Activated T-cell treated with anti-CD3 and anti-CD28 coated beads, Interleukin-2, amount 50 U/mL, for 4 hours (primary cell): ENCODE measurements at regions not wholly inside any gene's neighbourhood (a gene's known extent, or its start where the extent isn't known, plus 50 kb on each side); places are given as distances from the start of the nearest gene placed in this dataset.
"Not testable (repeated sequence)": the region's sequence is repeated elsewhere in the genome, so short reads cannot be mapped to it uniquely, and the experiment has no call there.

Source experiments
- ATAC-seq, 2 donors: fragments of 200-7000 bp; cut with Tn5 transposase; one replicate each; pipeline ENCODE4 v1.10.0; 2021
- DNase-seq: peaks from one replicate; pipeline ENCODE4 v3.0.0-alpha.2; 2020
- H3K27me3 Mint-ChIP-seq: one replicate; pipeline ENCODE4 v1.8.0; 2021; ENCODE audit warnings: low read depth, mixed read lengths
- H3K36me3 Mint-ChIP-seq: one replicate; pipeline ENCODE4 v1.8.0; 2022; ENCODE audit warnings: mixed read lengths; ENCODE audit not compliant: insufficient read depth
- H3K4me1 Mint-ChIP-seq: one replicate; pipeline ENCODE4 v1.8.0; 2021; ENCODE audit warnings: low read depth, mixed read lengths
- H3K4me3 Mint-ChIP-seq: one replicate; pipeline ENCODE4 v1.8.0; 2021; ENCODE audit warnings: mild to moderate bottlenecking, moderate library complexity, mixed read lengths
- H3K9me3 Mint-ChIP-seq: one replicate; pipeline ENCODE4 v1.8.0; 2021; ENCODE audit warnings: mixed read lengths

DNA sequence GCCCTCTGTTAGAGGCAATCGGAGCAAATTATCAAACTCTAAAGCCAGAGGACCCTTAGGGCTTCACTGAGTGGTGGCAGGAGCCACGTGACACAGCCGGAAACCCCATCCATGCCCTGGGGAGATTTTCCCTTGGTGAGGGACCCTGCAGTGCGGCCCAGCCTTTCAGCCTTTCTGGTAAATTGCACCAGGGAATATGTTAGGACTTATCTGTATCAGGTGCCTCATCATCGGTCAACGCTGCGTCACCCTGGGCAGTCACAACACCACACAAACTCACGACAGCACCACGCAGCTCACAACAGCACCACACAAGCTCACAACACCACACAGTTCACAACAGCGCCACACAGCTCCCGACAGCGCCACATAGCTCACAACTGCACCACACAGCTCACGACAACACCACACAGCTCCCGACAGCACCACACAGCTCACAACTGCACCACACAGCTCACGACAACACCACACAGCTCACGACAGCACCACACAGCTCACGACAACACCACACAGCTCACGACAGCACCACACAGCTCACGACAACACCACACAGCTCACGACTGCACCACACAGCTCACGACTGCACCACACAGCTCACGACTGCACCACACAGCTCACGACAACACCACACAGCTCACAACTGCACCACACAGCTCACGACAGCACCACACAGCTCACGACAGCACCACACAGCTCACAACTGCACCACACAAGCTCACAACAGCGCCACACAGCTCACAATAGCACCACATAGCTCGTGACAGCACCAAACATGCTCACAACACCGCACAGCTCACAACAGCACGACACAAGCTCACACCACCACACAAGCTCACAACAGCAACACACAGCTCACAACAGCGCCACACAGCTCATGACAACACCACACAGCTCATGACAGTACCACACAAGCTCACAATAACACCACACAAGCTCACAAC is 199.0 kb downstream of the DLL1 start:
- DNase-seq (no peak), ATAC-seq (no peak)
- no peaks in the 10 kb centered on the region for H3K9me3 Mint-ChIP-seq
- peaks cover 7% of the 10 kb centered on the region for H3K27me3 Mint-ChIP-seq
- H3K4me1 Mint-ChIP-seq, result peaks cover 29% of the 10 kb centered on the region
- no peaks in the 10 kb centered on the region for H3K36me3 Mint-ChIP-seq
- no peak overlapping the region for H3K4me3 Mint-ChIP-seq

DNA sequence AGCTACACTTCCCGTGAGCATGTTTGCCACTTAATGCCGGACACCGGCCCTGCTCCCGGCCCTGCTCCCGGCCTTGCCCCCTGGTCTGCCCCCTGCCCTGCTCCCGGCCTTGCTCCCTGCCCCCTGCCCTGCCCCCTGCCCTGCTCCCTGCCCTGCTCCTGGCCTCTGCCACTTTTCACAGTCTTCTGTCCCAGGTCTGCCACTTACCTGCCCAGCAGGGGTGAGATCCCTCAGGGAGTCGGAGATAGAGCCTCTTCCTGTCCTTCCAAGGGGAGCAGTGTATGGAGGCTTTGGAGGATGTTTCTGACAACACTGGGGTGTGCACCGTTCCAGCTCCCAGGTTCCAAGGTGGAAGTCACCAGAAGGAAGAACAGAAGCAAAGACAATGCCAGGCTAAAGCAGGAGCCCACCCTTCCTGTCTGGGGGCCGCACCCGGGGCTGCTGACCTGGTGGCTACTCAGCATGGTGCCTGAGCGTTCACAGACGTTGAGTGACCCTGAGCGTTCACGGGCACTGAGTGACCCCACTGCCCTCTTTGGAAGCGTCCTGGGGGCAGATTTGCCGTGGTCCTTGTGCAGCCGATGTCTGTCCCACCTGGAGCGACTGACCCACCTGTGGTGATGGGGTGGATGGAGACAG is 199.8 kb downstream of the DLL1 start:
- Mint-ChIP-seq H3K9me3 (no peaks in the 10 kb centered on the region), H3K27me3 (no peaks in the 10 kb centered on the region), H3K4me1 (peaks cover 30% of the 10 kb centered on the region), H3K4me3 (no peak overlapping the region), H3K36me3 (no peaks in the 10 kb centered on the region)
- DNase-seq (no peak), ATAC-seq (no peak)

DNA sequence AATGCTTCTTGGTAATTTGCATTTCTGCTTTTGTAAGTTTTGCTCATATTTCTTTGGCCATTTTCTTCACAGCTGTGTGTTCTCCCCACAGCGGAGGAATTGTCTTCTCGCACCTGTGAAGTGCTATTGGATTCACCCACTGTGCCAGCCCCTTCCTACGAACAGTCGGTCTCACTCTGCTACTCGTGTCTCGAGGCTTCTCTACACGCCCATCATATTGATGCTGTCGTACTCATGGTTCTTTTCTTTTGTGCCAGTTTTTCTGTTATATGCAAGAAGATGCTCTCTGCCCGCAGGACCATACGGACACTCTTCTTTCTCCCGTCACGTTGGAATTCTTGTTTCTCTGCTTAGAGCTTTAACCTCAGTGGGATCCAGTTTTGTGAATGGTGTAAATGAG is 200.3 kb downstream of the DLL1 start:
- no peaks in the 10 kb centered on the region for H3K9me3 Mint-ChIP-seq
- no peaks in the 10 kb centered on the region for H3K27me3 Mint-ChIP-seq
- H3K36me3 Mint-ChIP-seq, result no peaks in the 10 kb centered on the region
- peaks cover 30% of the 10 kb centered on the region for H3K4me1 Mint-ChIP-seq
- no peak overlapping the region for H3K4me3 Mint-ChIP-seq
- no peak for DNase-seq
- no peak for ATAC-seq

DNA sequence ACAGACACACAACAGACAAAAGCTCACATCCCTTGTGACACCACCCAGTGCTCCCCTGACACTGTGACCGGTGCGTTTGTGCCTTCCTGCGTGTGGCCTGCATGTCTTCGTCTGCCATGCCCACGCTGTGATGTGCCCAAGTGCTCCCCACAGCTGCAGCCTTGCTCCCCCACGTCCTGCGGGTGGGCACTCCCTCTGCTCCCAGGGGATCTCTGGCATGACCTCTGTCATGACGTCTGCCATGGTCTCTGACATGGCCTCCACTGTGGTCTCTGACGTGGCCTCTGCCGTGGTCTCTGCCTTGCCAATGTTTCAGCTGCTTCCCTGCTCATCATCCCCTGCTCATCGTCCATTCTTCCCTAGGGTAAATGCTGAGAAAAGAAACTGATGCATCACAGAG is 200.9 kb downstream of the DLL1 start:
- H3K36me3 Mint-ChIP-seq, result no peaks in the 10 kb centered on the region
- no peak for DNase-seq
- H3K4me1 Mint-ChIP-seq, result peaks cover 30% of the 10 kb centered on the region
- H3K27me3 Mint-ChIP-seq, result no peaks in the 10 kb centered on the region
- H3K4me3 Mint-ChIP-seq, result peak overlapping the region; percentile 57
- no peak for ATAC-seq
- H3K9me3 Mint-ChIP-seq, result no peaks in the 10 kb centered on the region

DNA sequence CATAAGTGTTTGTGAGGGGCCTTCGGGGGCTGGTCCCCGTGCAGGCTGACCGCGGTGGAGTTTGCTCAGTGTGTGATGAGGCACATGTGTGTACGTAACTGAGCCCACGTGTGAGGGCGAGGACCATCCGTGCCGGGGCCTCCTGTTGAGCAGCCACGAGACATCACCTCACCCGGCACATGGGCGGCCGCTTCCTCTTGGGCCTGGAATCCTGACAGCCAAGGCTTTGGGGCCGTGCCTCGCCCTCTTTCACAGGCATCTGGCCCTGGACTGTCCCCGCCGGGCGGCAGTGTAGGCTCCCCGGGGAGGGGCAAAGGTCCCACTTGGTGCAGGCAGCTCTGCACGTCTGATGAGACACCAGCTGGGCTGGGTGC is 202.3 kb downstream of the DLL1 start:
- no peak for DNase-seq
- ATAC-seq, result peak in 1 of 2 donors; percentile 12
- Mint-ChIP-seq H3K4me1 (peaks cover 30% of the 10 kb centered on the region), H3K36me3 (no peaks in the 10 kb centered on the region), H3K4me3 (peak overlapping the region; percentile 72), H3K27me3 (no peaks in the 10 kb centered on the region), H3K9me3 (no peaks in the 10 kb centered on the region)

DNA sequence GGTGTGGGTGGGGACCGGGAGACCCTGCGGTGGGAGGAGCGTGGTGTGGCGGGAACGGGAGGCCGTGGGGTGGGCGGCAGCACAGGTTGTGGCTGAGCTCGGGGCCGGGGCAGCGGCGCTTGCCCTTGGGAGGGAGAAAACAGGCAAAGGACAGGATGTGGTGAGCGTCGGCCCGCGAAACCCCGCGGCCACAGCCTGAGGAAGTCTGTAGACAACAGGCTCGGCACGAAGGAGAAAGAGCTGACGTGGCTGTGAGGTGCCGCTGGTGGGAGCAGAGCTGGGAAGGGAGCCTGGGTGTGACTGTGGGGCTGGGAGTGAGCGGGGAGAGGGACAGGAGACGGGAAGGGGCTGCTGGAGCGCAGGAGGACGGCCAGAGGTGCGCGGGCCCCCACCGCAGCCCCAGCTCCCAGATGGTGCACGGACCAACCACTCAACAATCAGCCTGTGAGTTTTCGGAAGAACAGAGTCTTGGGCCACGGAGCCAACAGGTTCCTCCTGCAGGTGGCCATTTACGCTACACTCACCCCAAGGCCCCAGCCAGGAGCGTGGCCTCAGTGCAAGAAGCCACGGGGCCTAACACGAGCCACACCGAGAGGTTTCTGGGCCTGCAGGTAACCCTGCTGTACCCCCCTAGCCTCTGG is 202.8 kb downstream of the DLL1 start:
- peaks cover 30% of the 10 kb centered on the region for H3K4me1 Mint-ChIP-seq
- no peaks in the 10 kb centered on the region for H3K27me3 Mint-ChIP-seq
- DNase-seq (no peak), ATAC-seq (peak; percentile 51 to 53)
- peak overlapping the region; percentile 72 for H3K4me3 Mint-ChIP-seq
- H3K36me3 Mint-ChIP-seq, result no peaks in the 10 kb centered on the region
- H3K9me3 Mint-ChIP-seq, result no peaks in the 10 kb centered on the region

DNA sequence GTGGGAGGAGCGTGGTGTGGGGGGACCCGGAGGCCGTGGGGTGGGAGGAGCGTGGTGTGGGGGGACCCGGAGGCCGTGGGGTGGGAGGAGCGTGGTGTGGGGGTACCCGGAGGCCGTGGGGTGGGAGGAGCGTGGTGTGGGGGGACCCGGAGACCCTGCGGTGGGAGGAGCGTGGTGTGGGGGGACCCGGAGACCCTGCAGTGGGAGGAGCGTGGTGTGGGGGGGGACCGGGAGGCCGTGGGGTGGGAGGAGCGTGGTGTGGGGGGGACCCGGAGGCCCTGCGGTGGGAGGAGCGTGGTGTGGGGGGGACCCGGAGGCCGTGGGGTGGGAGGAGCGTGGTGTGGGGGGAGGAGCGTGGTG is 203.5 kb downstream of the DLL1 start:
- not testable (repeated sequence) for ATAC-seq, H3K36me3 Mint-ChIP-seq, H3K9me3 Mint-ChIP-seq, DNase-seq, H3K27me3 Mint-ChIP-seq, H3K4me3 Mint-ChIP-seq
- H3K4me1 Mint-ChIP-seq, result peaks cover 30% of the 10 kb centered on the region

DNA sequence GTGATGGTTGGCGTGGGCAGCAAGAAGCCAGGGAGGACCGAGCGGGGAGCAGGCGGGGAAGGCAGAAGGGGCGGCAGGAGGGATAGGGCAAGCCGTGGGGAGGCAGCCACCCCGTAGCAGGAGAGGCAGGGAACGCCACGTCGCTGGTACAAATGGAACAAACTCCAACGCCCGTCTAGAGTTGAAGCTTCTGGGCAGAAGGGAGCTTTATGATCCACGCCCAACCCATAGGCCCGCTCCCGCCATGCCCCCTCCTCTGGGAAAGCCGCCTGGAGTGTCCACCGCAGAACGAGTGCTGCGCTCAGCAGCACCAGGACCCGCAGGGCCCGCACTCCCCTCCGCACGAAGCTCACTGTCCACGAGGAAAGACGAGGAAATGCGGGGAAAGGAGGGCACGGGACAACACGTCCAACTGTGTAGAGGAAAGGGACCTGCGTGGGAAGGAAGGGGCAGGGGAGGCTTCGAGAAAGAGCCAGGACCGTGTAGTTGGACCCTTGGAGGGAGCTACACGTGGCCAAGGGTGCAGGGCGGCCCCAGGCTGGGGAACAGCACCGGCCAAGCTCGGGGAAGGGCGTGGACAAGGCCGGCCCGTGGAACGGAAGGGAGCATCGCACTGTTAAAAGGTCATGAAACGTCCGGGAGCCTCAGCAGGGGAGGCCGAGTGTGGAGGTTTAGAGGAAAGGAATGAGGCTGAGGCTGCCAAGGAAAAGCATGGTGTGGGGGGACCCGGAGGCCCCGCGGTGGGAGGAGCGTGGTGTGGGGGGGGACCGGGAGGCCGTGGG is 204.0 kb downstream of the DLL1 start:
- H3K9me3 Mint-ChIP-seq, result no peaks in the 10 kb centered on the region
- no peaks in the 10 kb centered on the region for H3K36me3 Mint-ChIP-seq
- H3K4me3 Mint-ChIP-seq, result peak overlapping the region; percentile 23
- ATAC-seq (no peak), DNase-seq (no peak)
- H3K27me3 Mint-ChIP-seq, result no peaks in the 10 kb centered on the region
- H3K4me1 Mint-ChIP-seq, result peaks cover 30% of the 10 kb centered on the region

DNA sequence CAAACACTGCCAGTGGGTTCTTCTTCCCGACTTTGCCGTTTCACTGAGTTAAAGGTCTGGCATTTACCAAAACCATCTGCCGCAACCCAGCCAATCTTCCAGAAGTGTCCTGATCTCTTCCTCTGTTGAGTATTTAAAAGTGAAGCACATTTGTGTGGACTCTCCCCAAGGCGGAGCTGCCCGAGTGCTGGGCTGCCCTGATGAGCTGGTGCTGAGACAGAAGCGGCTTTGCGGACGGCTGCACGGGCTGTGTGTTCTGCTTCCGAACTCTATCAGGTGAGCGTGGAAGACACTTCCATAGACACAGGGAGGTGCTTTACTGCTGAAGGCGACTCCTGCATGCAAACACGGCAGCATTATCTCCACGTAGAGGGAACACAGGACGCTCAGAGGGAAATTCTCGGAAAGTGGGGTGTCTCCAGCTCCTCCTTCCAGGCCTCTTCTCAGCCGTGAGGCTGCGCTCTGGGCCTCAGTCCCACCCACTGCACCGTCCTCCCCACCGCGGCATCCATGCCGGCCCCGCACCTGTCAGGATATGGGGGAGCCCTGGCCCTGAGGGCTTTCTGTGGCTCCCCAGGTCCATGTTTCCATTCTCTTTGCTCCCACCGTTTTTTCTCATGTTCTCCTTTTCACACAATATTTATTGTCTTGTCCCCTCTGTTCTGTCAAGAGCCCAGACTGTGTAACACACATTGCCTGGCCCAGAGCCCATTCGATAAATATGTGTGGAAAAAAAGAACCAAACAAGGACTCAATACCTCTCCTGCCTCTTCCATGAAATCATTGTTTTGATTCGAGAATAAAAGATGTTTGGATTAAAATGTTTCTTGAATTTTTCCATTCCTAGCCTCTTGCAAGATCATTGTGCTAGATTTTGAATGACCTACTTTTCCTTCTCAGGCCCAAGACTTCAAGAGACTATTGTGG is 205.1 kb downstream of the DLL1 start:
- ATAC-seq (no peak), DNase-seq (no peak)
- Mint-ChIP-seq H3K4me1 (peaks cover 30% of the 10 kb centered on the region), H3K4me3 (no peak overlapping the region), H3K27me3 (no peaks in the 10 kb centered on the region), H3K36me3 (no peaks in the 10 kb centered on the region), H3K9me3 (no peaks in the 10 kb centered on the region)

DNA sequence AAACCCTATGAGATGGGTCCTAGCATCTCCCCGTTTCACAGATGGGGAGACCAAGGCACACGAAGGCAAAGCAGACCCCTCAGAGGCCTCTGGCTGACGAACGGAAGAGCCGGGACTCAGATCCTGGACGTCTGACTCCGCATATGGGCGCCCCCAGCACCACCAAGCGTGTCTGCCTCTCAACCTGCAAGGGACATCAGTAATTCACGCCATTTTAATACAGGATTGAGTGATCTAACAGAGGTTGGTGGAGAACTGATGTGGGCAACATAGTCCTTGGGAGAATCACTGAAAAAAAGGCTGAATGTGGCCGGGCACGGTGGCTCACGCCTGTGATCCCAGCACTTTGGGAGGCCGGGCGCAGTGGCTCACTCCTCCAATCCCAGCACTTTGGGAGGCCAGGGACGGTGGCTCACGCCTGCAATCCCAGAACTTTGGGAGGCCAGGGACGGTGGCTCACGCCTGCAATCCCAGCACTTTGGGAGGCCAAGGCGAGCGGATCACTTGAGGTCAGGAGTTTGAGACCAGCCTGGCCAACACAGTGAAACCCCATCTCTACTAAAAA is 206.6 kb downstream of the DLL1 start:
- H3K27me3 Mint-ChIP-seq, result no peaks in the 10 kb centered on the region
- H3K4me3 Mint-ChIP-seq, result no peak overlapping the region
- H3K36me3 Mint-ChIP-seq, result no peaks in the 10 kb centered on the region
- no peak for ATAC-seq
- H3K9me3 Mint-ChIP-seq, result no peaks in the 10 kb centered on the region
- no peak for DNase-seq
- H3K4me1 Mint-ChIP-seq, result peaks cover 15% of the 10 kb centered on the region

DNA sequence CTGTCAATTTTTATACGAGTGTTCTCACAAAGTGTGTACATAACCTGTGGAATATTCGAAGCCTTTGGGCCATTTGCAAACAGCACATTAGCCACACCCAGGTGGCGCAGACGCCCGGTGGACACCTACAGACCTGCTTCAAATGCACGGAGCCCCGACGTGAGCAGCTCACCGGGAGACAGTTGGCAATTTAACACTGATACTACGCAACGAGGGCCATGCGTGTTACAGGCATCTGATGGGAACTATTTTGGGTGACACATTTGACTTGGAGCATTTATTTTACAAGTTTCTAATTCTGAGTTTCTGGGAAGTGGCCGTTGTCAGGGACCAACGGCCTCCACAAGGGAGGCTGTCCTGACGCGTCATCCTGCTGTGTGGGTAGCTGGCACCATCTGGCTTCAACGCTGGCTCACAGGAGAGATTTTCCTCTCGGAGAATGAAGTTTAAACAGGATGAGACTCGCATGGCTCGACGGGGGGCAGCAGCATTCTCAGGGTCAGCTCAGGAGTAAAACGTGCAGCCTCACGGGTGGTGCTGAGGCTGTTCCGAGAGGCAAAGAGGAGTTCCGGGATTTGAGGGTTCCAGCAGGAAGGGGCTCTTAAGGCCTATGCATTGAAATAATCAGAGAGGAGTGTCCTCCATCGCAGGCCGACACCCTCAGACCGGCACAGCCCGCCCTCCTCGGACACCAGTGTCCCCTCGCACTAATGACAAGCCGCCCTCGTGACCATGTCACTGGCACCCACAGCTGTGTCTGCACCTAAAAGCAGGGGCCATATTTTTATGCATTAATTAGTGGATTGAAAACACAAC is 207.4 kb downstream of the DLL1 start:
- DNase-seq (no peak), ATAC-seq (no peak)
- Mint-ChIP-seq H3K36me3 (no peaks in the 10 kb centered on the region), H3K27me3 (no peaks in the 10 kb centered on the region), H3K4me3 (no peak overlapping the region), H3K9me3 (no peaks in the 10 kb centered on the region), H3K4me1 (peaks cover 8% of the 10 kb centered on the region)

DNA sequence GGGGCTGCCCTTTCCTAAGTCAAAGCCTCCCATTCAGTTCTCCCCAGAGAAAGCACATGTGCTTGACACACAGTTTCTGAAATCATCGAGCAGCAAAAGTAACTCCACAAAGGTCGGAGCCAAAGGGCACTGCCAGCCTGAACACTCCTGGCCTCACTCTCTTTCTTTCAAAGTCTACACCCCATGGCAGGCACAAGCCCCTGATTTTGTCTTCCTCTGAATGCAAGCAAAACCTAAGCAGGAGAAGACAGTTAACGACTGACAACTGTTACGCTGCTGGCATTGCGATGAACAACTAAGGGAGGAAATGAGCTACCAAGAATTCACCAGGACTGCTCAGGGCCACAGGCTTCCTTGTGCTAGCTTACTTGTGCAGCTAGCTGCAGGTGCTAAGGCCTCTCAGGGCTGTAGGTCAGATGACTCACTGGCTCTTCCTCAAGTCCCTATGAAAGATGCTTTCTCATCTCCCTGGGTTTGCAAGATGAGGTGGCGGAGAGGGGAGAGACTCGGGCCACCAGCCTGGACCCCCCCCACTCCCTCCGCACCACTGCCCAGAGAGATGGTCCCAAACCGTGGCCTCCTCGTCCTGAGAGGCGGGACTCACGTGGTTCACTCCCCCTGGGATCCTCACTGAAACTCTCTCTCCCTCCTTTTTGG is 208.2 kb downstream of the DLL1 start:
- no peaks in the 10 kb centered on the region for H3K27me3 Mint-ChIP-seq
- no peaks in the 10 kb centered on the region for H3K36me3 Mint-ChIP-seq
- H3K4me3 Mint-ChIP-seq, result no peak overlapping the region
- no peaks in the 10 kb centered on the region for H3K9me3 Mint-ChIP-seq
- no peak for ATAC-seq
- H3K4me1 Mint-ChIP-seq, result peaks cover 1% of the 10 kb centered on the region
- DNase-seq, result no peak
